Right ventricle myocardium inferior (tissue), 1 donor: ENCODE measurements at regions not wholly inside any gene's neighbourhood (a gene's known extent, or its start where the extent isn't known, plus 50 kb on each side); places are given as distances from the start of the nearest gene placed in this dataset.

ENCODE experiments used
- ATAC-seq: fragments of 200-7000 bp; cut with Tn5 transposase; one replicate; pipeline ENCODE4 v1.9.1; 2020; ENCODE audit warnings: mild to moderate bottlenecking, moderate library complexity
- DNase-seq: peaks from one replicate; pipeline ENCODE4 v3.0.0; 2021; ENCODE audit errors: missing footprints
- intact Hi-C: fragments of 100-400 bp; cut with DNase I; formaldehyde crosslinking; loops from one replicate; pipeline ENCODE4 v1.11.0; 2022
- donor health status: DM: no; HTN: yes; CAD: no; lungs with severe emphysema.

DNA sequence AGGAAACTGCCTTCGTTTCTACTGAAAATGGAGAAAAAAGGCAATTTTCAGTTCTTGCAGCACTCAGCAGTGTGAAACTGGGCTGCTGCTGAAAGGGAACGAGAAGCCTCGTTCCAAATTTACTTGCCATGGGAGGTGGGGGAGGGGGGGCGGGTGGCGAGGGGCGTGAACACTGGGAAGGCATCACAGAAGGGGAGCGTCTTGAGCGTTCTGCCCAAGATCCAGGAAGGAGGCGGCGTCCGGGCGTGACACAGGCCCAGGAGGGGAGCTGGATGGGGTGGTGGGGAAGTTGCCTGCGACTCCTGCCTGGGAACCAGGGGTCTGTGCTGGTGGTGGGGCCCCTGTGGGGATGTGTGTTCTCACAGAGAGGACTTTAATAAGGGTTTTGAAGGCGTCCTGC is 213.5 kb downstream of the CTTN start:
- intact Hi-C loops: no loop called here

DNA sequence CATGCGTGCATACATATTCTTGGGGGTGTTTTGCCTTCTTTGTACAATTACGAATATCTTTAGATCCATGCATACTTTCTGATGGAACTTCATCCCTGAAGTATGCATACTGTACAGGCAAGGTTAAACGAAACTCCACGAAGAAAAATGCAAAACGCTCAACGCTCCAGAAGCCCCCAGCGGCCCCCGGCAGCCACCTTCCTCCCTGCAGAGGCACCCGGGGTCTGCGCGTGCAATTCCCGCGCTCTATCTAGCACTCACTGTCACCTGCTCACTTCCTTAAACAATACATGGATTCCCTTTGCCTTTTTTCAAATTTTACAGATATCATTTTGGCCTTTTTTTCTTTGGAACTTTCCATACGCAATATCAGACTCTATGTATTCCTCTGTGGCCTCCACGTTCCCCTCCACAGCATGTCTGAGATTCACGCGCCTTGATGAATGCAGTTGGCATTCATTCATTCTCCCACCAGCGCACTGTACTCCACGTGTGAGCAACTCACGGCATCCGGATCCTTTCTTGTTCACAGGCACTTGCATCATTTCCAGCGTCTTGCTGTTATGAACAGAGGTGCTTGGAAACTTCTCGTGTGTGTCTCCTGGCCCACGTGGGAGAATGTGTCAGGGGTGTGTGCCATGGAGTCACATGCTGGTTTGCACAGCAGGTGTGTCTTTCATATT is 214.3 kb downstream of the CTTN start:
- intact Hi-C loops: no loop called here
- DNase-seq (no peak), ATAC-seq (no peak)

More for the DNA sequence above, 213.5 kb downstream of the CTTN start:
- DNase-seq: no peak
- ATAC-seq: no peak

DNA sequence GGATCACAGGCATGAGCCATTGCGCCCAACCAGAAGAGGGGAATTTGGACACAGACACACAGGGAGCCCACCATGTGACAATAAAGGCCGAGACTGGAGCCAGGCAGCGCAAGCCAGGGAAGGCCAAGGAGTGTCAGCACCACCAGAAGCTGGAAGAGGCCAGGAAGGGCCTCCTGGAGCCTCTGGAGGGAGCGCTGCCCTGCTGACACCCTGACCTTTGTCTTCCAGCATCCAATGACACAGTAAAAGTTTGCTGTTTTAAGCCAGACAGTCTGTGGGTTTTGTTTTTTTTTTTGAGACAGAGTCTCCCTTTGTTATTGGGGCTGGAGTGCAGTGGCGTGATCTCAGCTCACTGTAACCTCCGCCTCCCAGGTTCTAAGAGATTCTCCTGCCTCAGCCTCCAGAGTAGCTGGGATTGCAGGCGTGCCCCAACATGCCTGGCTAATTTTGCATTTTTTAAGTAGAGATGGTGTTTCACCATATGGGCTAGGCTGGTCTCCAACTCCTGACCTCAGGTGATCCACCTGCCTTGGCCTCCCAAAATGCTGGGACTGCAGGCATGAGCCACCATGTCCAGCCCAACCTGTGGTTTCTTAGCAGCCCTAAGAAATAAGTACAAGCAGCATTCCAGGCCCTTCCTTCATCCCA is 215.8 kb downstream of the CTTN start:
- intact Hi-C loops: no loop called here
- ATAC-seq: no peak
- no peak for DNase-seq

DNA sequence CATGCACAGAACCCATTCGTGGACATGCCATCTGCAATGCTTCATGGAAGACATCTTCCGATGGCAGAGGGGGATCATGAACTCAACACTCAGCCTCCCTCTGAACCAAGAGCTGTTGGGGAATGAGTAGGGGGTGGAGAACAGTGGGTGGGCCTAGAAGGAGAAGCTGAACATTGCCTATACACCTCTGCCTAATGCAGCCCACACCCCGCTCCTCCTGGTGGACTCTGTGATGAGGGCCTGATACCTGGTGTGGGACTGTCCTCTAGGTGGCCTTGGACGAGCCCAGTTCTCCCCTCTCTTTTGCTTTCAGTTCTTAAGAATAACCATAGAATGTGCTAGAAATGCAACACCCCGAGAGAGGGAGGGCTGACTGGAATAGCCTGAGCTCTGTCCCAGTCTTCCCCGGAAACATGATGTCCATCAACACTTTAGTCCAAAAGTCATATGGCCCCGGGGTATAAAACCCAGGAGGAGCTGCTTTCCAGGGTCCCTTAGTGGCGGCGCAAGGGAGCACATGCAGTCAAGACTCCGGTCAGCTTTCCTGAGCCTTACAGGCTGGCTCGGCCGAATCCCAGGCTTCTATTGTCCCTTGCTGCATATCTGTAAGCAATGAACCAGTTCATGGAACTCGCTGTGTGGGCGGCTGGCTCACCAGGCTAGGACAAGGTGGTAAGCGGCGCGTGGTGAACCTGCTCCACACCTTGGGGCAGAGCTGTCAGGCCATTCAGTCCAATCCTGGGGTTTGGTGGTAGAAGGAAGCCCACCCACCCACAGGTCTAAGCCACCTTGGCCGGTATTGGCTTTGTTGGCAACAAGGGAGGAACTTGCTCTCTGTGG is 216.9 kb downstream of the CTTN start:
- ATAC-seq (no peak), DNase-seq (no peak)
- intact Hi-C loops: no loop called here

DNA sequence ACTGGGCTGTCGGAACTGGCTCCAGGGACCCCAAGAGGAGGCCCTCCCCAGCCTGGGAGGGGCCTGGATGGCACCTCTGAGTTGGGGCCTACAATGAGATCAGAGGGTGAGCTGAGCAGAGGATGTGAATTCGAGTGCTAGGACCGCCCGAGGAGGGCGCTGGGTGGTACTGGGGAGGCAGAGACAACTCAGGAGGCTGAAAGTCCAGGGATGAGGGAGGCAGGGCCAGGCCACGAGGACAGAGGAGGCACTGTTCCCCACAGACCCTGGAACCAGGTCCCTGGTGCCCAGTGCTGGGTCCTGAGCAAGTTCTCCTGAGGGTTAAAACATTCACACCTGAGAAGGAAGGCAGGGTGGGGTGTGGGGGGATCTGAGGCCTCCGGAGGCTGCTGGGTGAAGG is 218.0 kb downstream of the CTTN start:
- intact Hi-C loops: no loop called here
- no peak for ATAC-seq
- no peak for DNase-seq

DNA sequence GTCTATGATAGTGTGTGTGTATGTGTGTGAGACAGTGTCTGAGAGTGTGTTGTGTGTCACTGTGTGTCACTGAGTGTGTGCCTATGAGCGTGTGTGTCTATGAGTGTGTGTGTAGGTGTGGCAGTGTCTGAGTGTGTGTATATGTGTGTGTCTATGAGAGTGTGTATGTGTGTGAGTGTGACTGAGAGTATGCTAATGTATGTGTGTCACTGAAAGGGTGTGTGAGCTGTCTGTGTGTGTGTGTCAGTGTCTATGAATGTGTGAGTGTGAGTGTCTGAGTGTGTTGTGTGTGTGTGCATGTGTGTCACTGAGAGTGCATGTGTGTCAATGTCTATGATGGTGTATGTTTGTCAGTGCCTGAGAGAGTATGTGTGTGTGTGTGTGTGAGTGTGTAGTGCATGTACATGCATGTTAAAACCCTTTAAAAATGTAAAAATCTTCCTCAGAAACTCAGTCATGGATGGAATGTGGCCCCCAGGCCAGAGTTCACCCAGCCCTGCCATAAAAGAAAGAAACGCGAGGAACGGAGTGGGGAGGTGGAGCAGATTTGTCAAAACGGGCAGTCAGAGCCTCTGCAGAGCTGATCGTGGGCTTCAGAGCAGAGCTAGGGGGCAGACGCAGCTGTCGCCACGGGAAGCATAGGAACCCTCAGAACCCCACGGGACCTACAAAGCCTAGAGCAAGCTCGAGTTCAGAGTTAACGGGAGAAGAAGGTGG is 218.8 kb downstream of the CTTN start:
- DNase-seq (no peak), ATAC-seq (no peak)
- intact Hi-C loops: no loop called here

DNA sequence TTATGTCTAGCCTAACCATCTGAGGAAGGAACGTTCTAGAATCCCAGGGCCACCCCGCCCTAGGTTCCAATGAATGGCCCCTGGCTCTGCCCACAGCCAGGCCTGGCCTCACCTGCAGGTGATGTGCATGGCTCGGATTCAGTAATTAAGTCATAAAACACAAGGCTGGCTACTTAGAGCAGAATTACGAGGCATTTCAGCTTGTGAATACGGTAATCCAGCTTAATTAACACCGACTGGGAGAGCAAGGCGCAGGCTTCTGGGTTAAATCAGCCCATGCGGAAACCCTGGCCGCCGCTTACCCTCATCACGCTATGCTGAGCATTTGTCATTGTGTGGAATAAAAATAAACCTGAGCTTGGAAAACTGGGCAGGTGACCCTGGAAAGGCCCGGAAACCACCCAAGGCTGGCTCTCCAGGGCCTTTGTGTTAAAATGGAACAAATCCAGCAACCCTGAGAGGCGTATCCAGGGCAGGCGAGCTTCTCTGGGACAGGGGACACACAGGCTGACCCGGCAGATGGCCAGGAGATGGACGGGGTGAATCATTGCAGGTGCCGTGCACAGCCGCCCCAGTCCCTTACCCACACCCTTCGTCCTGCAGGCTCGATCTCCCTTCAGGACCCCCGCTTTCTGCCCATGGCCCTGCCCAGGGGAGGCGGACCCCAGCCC is 220.2 kb downstream of the CTTN start:
- intact Hi-C loops: no loop called here
- ATAC-seq (no peak), DNase-seq (no peak)

DNA sequence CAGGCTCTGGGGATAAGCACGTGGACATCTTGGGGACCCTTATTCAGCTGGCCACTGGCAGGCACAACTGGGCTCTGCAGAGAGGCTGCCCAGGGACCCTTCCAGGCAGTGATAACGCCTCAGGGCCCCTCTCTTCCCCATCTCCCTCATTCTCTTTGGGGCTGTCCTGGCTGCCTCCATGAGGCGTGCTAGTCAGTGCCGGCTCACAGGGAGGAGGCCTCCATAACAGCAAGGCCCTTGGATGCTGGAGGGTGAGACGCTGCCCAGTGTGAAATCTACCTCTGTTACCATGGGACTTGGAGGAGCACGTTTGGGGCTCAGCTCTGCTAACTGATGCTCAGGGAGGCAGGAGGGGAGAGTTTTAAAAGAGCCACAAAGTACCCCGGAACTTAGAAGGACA is 221.3 kb downstream of the CTTN start:
- DNase-seq: no peak
- intact Hi-C loops: no loop called here
- no peak for ATAC-seq

DNA sequence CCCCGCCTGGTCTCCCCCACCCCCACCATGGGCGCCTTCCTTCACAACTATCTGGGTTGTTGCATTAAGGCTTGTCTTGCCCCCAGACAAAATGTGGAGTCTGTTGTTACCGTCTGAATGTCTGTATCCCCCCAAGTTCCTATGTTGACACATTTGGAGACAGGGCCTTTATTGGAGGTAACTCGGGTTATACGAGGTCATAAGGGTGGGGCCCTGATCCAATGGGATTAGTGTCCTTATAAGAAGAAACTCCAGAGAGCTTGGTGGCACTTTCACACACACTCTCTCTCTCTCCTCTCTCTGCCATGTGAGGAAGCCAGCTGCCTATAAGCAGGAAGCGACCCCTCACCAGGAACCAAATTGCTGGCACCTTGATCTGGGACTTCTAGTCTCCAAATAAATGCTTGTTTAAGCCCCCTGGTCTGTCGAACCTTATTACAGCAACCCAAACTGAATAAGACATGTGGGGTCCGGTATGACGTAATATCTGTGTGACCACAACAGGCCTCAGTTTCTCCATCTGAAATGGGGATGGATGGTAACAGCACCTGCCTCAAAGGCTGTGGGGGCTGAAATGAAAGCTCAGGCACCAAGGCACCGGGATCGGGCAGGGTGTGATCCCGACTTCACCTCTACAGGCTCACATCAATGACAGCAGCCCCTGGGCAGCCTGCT is 222.3 kb downstream of the CTTN start:
- ATAC-seq (no peak), DNase-seq (no peak)
- intact Hi-C loops: no loop called here

DNA sequence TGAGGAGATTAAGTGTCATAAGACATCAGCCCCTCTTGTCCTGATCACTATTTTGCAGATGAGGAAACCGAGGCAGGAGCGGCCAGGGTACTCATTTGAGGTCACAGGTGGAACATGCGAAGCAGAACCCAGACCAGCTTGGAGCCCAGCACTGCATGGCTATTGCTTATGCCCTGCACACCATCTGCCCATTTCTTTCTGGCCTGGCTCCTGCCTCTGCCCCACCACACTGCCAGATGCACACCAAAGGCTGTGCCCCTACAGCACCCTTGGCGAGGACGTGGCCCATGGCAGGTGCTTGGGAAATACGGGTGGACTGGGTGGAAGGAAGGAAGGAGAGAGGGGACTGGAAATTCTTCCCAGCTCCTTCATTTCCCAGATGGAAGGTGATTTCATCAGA is 222.9 kb downstream of the CTTN start:
- intact Hi-C loops: no loop called here
- ATAC-seq (no peak), DNase-seq (no peak)

DNA sequence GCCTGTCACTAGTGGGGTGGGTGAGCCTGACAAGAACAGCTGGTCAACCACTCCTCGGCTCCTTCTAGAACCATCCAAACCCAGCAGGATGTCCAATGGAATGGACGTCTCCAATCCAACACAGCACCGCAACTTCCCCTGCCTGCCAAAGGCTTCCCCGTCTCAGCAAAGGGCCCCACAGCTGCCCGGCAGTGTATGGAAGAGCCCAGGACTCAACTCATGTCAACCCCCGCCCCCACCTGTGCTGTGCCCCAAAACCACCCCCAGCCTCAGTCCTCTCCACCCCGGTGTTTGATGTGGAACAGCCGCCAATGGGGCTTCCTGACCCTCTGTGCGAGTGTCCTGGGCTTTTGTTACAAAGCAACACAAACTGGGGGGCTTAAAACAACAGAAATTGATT is 223.8 kb downstream of the CTTN start:
- DNase-seq (no peak), ATAC-seq (no peak)
- intact Hi-C loops: no loop called here

DNA sequence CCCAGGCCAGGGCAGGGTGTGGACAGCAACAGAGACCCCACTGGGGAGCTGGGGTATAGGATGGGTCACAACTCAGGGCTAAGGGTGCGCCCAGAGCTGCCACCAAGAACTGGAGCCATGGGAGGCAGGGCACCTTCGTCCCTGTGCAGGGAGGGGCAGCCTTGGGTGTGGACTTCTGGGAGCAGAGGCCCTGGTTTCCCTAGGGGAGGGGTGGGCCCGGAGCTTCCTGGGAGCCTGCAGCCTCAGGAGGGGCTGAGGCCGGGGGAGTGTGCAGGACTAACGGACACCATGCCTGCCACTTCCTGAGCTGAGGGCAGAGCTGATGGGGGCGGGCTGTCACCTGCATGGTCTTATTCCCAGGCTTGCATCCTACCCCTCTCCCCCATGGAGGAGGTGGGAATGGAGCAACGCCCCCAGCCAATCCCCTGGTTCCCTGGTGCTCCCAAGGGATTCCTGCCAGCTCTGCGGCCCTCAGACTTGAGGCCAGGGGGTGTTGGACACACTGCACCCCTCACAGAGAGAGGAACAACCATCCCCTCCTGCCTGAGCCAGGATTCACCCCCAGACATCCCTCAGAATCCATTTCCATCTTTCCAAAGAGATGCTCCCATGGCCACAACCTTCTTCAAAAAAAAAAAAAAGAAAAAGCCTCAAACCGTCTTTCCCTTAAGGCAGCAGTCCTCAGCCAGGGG is 225.7 kb downstream of the CTTN start:
- intact Hi-C loops: no loop called here
- ATAC-seq: no peak
- DNase-seq: no peak

DNA sequence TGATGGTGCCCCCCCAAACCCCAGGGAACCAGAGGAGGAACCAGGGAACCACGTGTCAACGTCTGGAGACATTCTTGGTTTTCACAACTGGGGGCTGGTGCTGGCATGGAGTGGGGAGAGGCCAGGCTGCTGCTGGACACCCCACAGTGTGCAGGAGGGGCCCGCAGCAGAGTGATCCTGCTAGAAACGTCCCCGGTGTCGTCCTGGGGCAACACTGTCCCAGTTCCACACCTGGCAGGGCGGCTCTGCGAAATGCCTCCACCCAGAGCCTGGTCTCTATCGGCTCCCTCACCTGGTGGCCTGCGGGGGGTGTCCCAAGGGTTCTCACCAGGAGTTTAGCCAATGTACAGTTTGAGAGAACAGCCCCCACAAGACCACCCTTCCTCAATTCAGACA is 226.3 kb downstream of the CTTN start:
- ATAC-seq (no peak), DNase-seq (no peak)
- intact Hi-C loops: no loop called here

DNA sequence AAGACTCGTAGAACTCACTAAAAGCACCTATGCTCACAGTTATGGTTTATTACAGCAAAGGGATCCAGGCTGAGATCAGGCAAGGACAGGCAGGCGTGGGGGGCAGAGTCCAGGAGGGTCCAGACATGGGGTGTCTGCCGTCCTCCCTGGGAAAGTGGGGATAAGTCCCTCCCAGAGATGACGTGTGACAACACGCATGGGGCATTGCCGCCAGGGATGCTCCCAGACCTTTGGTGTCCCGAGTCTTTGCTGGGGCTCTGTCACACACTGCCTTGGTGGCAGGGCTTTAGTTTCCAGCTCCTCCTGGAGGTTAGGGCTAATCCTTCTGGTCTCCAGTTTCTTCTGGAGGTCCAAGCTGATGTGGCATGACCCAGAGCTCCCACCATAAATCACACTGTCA is 226.7 kb downstream of the CTTN start:
- DNase-seq: no peak
- no peak for ATAC-seq
- intact Hi-C loops: no loop called here

DNA sequence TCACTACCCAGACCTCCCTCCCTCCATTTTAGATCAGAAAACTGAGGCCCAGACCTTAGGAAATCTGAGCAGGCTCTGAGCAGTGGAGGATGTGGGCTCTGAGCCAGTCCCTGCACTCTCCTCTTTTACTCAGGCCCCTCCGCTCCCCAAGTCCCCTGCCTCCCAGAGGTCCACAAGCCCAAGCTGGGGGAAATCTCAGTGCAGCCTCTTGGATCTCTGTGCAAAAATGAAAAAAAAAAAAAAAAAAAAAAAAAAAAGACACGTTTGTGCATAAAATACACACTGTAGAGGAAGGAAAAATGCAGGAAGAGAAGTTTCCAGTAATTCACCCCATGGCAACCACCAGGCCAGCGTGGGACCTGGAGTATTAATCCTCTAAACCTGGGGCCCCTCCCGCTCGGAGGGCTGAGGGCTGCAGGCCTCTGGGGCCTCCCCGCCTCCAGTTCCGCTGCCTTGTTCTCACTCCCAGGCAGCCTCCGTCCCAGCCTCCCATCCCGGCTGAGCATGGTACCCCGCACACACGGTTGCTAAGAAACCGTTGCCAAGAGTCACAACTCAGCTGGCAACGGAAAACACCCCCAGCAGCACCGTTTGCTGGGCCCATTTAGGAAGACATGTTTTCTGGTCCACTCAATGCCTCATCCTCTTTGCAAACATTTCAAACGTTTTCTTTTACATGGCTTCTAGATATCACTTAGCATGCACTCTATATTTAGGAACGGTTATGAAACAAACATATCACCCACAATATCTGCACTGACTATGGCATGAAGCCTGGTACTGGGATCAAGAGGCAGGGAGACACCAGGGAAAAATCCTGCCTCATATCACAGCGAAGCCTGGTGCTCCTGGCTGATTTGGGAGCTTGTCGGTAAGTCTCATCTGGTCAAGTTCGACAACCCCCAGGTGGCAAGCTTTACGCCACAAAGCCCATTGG is 227.5 kb downstream of the CTTN start:
- ATAC-seq: no peak
- intact Hi-C loops: no loop called here

DNA sequence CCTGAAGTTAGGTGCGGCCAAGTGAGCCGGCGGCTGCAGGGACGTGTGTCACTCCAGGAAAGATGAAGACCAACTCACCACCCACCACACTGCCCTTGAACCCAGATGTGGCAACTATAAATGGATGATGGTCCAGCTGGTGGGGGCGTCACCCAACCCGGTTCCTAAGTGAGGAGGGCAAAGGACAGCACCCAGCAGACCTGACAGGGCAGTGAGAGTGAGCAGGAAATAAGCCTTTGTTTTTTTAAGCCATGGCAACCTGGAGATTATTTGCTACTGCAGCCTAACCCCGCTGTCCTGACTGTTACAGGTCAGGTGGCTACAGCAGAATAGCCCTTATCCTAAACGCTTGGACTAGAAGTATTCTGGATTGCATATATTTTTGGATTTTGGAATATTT is 228.9 kb downstream of the CTTN start:
- no peak for DNase-seq
- ATAC-seq: no peak
- intact Hi-C loops: no loop called here

More for the DNA sequence above, 227.5 kb downstream of the CTTN start:
- DNase-seq: no peak
